Activated naive CD4-positive, alpha-beta T cell (primary cell): ENCODE measurements at regions not wholly inside any gene's neighbourhood (a gene's known extent, or its start where the extent isn't known, plus 50 kb on each side); places are given as distances from the start of the nearest gene placed in this dataset.
"Not testable (repeated sequence)": the region's sequence is repeated elsewhere in the genome, so short reads cannot be mapped to it uniquely, and the experiment has no call there.

Experiments
- DNase-seq, 4 experiments: peaks; one replicate each; lab custom pipeline; 2025; lab: John Stamatoyannopoulos, UW

DNA sequence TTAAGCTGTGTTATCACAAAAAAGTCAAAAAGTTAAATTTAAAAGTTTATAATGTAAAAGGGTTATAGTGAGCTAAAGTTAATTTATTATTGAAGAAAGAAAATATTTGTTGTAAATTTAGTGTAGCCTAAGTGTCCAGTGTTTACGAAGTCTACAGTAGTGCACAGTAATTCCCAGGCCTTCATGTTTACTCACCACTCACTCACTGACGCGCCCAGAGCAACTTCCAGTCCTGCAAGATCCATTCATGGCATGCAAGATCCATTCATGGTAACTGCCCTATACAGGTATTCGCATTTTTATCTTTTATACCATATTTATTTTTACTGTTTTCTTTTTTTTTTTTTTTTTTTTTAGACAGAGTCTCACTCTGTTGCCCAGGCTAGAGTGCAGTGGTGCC is 69.5 kb downstream of the TPRA1 start:
- no peak for DNase-seq

DNA sequence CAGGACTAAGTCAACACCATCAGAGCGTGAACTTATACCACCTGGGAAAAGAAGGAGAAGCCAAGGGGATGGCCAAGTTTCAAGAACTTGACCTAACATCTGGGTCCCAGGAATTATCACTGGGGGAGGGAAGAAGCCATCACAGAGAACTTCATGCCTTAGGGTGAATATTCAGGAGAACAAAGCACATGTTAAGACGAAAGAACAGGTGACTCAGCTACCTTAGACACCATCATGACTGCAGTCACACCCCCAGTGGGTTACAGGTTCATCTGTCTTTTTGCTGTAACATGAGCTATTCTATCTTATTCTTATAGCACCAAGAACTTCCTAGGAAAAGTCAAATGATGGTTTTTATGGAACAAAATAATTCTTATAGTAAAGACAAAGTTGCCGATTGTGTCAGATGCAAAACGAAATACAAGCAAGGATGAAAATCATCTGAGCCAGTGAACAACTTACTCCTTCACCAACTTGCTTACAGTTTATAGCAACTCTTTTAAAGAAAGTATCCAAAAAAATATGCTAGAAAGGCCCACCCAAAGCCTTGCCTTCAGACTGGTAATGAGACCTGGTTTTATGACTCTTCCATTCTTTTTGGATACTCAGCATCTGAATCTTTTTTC is 72.0 kb downstream of the TPRA1 start:
- no peak for DNase-seq

DNA sequence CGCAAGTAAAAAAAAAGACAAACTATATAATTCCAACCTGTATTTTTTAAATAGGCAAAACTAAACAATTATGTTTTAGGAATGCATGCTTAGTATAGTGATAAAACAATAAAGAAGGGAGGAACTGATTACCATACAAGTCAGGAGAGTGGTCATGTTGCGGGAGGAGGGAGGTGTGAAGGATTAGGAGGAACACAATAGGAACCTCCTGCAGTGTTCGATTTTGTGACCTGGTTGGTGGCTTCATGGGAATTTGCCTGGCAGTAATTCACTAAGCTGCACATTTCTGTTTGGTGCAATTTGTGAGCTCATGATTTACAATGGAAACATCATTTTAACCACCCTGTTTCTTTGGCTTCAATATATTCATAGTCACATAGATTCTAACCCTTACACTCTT is 78.3 kb downstream of the TPRA1 start:
- DNase-seq, result no peak

DNA sequence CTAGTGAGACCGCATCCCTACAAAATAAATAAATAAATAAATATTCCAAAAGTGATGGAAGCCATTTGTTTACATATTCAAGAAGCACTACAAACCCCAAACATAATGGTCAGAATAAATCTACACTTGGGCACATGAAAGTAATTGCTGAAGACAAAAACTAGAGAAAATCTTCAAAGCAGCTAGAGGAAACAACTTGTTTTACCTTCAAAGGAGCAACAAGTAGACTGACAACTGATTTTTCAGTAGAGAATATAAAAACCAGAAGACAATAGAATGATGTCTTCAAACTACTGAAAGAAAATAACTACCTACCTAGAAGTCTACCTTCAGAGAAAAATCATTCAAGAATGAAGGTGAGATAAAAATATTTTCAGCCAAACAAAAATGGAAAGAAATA is 89.4 kb downstream of the TPRA1 start:
- no peak for DNase-seq

DNA sequence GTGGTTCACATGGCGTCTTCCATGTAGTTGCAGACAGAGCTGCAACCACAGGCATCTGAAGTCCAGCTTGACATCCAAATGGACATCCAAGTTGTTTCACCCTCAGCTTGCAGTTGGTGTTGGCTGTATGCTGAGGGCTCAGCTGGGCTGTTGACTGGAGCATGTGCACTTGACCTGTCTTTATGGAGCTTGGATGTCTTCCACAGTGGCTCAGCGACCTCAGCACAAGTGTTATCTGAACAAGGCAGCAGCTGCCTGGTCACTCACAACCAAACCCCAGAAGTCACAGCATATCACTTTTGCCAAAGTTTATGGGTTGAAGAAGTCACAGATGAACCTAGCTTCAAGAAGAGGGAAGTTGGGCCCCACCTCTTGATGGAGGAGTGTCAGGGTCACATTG is 92.9 kb downstream of the TPRA1 start:
- DNase-seq, result no peak

DNA sequence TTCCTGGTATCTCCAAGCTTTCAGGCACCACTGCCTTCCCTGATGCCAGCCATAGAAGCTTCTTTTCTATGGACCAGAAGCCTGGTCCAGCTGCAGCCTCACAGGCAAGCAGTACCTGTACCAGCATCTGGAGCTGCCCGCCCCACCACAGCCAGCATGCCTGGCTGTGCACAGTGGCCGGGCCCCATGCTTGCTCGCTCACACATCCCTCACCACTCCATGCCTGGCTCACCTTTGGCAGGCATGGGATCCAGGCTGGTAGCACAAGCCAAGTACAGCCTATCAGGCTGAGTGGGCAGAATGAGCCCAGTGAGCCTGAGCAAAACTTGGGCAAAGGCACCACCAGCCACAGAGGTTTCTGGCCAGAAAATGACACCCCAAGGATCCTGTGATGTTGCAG is 93.4 kb downstream of the TPRA1 start:
- DNase-seq, result no peak

DNA sequence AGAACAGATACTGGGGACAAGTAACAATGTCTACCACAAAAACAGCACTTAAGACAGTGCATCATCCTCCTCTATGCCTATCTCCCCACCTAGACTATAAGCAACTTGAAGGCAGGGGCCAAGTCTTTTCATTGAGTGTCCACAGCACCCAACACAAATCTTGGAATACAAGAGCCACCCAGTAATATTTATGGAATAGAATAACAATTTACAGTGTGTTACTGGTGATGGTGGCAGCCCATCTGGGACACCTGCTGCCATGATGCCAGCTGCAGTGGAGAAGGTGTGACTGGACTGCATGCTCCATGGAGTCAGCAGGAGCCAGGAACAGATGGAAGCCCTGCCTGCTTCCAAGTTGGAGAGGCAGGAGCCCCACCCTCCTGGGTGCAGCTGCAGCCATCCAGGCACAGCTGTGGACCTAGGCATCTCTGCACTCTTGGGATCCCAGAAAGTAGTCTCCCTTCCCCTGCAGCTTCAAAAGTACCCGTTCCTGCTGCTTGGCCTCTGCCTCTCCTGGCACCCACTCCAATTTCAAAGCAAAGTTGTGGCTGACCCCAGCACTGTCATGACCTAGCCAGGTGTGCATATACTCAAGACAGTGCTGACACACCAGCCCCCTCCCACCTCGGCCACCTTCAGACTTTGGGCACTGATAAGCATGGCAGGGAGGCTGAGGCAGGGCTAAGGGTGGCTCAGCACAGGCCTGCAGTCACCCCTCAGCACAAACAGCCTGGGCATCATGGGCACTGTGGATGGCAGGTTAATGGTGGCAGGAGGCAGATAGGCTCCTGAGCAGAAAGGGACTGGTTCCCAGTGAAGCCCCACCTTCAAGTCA is 94.5 kb downstream of the TPRA1 start:
- no peak for DNase-seq

DNA sequence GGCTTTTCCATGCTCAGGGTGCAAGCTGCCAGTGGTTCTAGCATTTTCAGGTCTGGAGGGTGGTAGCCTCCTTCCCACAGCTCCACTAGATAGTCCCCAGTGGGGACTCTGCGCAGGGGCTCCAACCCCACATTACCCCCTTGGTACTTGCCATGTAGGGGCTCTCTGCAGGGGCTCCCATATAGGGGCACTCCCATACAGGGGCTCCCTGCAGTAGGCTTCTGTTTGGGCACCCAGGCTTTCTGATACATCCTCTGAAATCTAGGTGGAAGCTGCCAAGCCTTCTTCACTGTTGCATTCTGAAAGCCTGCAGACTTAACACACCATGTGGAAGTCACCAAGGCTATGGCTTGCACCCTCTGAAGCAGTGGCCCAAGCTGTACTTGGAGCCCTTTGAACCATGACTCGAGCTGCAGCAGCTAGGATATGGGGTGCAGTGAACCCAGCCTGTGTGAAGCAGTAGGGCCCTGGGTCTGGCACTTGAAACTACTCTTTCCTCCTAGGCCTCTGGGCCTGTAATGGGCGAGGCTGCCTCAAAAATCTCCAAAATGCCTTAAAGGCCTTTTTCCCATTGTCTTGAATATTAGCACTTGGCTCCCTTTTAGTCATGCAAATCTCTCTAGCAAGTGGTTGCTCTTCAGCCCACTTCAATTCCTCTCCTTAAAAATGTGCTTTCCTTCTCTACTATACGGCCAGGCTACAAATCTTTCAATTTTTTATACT is 96.4 kb downstream of the TPRA1 start:
- DNase-seq, result no peak

DNA sequence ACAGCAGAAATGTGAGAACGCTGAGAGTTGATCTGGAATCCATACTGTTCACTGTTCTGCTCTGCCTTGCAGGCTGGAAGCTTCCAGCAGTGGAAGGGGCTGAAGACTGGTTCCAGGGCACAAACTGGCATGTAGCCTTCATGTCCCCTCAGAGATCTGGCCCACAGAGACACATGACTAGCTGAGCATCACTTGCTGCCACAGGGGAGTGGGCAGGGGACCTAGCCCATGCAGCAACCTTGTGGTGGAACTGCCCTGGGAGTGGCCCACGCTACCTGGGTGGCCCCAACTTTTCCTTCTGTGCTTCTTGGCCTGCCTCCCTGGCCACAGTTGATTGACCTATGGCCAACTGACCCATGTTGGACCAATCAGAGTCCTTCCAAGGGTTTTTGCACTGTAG is 98.1 kb downstream of the TPRA1 start:
- no peak for DNase-seq

DNA sequence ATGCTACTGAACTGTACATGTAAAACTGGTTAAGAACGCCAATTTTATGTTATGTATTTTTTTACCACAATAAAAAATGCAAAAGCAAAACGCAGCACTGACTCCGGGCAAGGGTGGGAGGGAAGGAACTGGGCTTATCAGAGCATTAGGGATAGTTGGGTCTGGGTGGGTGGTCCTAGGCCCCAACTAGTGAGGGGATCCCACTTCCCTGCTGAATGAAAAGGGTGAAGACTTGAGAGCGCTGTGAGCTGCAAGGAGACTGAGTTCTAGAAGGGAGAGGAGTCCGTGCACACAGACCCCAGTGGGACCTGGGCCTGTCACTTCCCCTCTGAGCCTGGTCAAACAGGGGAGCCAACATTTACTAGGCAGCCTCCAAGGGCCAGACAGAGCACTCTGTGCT is 98.6 kb downstream of the TPRA1 start:
- DNase-seq, result no peak

DNA sequence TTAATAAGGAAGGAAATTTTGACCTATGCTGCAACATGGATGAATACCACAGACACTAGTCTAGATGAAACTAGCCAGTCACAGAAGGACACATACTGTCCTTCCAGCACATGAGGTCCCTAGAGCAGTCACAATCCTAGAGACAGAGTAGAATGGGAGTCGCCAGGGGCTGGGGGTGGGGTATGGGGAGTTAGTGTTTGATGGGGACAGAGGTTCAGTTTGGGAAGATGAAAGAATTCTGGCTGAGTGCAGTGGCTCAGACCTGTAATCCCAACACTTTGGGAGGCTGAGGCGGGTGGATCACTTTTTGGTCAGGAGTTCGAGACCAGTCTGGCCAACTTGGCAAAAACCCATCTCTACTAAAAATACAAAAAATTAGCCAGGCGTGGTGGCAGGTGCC is 99.2 kb downstream of the TPRA1 start:
- no peak for DNase-seq

DNA sequence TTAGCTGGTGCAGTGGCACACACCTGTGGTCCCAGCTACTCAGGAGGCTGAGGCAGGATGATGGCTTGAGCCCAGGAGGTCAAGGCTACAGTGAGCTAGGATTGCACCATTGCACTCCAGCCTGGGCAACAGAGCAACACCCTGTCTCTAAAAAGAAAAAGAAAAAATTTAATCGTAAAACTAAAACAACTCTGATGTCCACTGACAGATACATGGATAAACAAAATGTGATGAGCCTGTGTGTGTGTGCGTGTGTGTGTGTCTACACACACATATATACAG is 99.6 kb downstream of the TPRA1 start:
- DNase-seq, result not testable (repeated sequence)

DNA sequence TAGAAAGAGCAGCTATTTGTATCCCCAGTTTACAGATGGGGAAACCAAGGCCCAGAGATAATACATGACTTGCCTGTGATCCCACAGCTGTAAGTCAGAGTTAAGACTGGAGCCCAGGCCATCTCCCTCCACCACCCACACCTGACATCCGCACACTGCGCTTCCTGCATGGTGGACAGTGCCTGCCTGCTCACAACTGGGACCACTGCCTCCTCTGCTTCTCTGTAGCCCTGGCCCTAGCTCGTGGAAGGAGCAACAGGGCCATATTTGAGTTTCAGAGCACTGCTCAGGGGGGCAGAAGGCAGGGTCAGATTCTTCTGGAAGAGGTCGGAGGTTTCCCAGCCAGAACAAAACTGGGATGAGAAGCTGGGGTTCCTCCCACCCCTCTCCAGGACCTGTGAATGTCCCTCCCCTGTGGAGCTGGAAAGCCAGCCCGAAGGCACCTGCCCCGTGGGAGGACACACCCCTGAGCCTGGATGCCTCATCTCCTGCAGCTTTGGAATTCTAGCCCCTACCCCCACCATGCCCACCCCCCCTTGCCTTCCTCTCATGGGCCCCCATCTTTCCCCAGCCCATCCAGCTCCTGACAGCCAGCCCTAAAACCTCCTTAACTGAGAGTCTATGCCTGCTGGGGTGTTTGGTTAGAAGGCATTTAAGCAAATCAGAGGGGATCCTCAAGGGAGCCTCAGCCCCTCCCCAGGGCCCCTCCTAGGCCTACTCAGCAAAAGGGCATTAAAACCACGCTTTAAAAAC is 100.1 kb downstream of the TPRA1 start:
- no peak for DNase-seq

DNA sequence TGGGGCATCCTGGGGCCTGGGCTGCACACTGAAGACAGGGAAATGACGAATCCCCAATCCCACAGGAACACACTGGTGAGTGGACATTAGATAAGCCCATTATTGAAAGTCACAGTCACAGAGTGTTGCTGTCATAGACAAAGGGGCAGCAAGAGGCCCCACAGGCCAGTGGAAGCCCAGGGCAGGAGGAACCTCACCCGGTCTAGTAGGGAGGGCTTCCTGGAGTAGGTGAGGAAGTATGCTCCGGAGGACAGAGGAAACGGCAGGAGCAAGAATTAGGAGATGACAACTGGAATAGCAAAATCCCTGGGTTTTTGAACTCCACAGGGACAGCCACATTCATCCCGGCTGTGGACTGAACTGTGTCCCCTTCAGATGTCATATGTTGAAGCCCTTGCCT is 101.2 kb downstream of the TPRA1 start:
- DNase-seq, result no peak

DNA sequence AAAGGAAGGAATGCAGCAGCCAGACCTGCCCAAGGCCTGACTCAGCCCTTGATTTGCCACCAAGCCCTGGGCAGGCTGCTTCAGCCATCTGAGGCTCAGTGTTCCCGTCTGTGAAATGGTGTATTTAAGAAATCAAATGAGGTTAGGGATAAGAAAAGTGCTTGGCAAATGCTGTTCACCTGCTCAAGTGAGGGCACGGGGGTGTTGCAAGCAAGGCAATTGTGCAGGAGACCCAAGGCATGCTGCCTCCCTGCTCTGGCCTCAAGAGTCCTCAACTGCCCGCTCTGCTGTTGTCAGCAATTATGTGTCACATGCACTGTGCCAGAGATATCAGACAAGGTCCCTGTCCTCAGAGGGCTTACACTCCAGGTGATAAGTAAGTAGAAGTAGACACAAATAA is 101.8 kb downstream of the TPRA1 start:
- DNase-seq, result no peak

DNA sequence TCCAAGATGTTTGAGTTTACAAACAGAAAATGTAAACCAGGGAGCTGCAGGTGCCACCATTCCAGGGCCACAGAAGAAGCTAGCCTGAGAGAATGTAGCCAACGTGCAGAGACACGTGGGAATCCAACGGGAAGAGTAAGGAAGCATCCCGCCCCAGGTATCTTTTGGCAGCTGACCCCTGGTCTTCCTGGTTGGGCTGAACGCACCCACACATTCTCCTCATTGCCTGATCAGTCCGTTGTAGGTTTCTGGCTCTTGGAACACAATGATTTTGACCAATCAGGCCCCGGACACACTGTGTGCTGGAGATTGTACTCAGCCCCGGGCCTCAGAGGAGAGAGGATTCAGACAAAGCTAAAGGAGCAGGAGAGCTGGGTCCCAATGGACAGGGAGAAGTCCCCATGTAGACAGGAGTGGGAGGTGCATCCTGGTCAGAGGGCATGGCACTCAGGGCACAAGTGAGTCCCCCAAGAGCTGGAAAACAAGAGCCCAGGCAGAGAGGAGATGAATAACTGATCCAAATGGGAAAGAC is 102.3 kb downstream of the TPRA1 start:
- DNase-seq, result no peak

DNA sequence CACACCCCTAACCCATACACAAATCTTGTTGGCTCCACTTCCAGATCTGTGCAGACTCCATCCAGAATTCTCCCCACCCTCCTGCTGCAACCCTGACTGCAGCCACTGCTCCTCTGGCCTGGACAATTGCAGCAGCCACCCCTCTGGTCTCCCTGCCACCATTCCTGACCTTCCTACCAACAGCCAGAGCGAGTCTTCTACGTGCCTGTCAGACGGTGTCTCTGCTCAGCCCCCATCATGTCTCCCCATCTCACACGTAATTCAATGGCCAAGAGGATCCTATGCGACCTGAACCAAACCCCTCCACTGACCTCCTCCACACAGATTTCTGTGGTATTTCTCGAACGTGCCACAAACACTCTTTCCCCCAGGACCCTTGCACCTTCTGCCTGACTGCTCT is 103.3 kb downstream of the TPRA1 start:
- DNase-seq, result no peak

DNA sequence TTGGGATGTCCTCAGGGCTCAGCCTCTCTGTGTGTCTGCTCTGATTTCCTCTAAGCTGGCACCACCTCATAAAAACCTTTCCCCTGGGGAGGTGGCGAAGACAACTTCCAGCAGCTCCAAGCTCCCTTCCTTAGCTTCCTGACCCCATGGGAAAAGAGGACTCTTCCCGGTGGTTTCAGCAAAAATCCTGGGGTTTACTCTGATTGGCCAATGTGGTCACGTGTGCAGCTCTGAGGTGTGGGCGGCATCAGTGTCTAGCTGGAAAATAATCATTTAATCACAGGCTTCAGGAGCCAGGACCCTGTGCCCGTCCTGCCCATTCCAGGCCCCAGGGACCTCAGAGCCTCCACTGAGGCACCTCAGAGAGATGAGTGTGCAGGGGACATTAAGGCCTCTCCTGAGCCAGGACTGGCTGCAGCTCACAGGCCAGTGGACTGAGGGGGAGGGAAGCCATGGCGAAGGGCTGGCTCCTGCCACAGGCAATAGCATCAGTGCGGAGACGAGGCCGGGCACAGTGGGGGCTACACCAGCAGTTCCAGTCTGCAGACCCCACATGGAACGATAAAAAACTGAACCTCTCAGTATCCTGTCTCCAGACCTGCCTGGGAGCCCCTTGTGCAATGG is 104.1 kb downstream of the TPRA1 start:
- DNase-seq, result no peak

DNA sequence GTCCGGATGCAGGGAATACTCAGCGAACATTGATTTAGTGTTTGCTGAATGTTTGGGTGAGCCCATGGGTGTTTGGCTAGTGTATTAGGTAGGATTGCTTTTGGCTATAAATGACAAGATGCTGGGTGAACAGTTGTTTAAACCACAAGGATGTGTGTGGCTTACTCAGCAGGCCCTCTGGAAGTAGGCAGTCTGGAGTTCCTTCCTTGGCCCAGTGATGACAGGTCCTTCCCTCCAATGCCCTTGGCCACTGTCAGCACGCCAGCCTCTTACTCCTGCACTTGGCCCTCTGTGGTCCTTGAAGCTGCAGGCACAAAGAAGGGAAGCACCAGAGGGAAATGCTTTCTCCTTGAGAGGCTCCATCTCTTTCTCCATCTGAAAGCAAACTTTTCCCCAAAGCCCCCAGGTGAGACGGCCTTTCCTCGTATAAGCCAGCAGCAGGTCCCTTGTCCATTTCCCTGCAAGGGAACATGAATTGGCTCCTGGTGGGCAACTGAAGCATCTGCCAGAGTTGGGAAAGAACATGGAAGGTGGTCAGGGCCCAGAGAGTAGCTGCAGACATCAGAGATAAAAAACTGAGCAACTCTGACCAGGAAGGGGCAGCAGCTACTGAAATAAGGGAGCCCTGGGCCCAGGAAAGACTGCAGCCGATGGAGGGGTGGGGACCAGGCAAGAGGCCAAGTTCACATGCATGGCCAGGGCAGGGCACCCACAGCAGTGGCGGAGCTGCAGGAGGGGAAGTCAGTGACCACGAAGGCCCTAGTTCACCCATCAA is 105.0 kb downstream of the TPRA1 start:
- DNase-seq, result no peak

DNA sequence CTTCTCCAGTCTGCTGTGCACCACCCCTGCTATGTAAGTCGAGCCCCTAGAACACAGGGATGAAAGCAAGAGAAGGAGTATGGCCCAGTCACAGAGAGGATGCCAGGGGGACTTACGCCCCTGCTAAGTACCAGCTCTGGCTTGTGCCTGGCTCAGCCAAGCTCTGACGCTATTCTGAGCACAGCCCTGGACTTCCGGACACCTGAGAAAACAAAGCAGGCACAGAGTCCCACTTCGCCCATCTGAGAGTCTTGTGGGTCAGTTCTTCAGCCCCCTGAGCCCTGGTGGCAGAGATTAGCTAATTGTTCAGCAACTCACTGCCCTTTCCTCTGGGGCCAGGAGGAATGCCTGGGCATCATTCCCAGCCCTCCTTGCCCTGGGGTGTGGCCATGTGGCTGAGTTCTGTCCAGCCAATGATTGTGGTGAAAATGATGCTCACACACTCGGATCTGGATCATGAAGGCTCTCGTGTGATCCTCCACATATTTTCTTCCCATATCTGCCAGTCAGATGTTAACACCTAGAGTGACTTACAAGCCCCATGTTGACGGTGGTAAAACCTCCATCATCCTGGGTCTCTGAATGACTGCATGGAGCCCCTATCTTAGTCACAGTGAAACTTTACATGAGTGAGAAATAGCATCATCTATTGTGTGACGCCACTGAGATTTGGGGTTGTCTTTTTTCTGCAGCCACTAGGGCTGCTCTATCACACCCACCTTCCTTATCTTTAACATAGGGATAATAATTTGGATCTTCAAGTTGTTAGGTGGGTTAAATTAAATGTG is 105.7 kb downstream of the TPRA1 start:
- no peak for DNase-seq
